Skeletal muscle satellite cell (primary cell): ENCODE measurements at regions not wholly inside any gene's neighbourhood (a gene's known extent, or its start where the extent isn't known, plus 50 kb on each side); places are given as distances from the start of the nearest gene placed in this dataset.
A peak's percentile ranks its signal among the peaks of the same experiment; 100 is the strongest.

ENCODE experiments used
- H3K27me3 ChIP-seq: 2 replicates; pipeline ENCODE4 v1.7.0; 2013; ENCODE audit warnings: low read length; ENCODE audit not compliant: control insufficient read depth, insufficient read depth
- H3K36me3 ChIP-seq: 2 replicates; pipeline ENCODE4 v1.7.0; 2013; ENCODE audit warnings: mild to moderate bottlenecking, control low read depth, low read length; ENCODE audit not compliant: insufficient read depth
- H3K4me1 ChIP-seq: 2 replicates; pipeline ENCODE4 v1.7.0; 2013; ENCODE audit warnings: low read length; ENCODE audit not compliant: control insufficient read depth, insufficient read depth
- H3K4me2 ChIP-seq: 2 replicates; pipeline ENCODE4 v1.7.0; 2013; ENCODE audit warnings: mild to moderate bottlenecking, low read length
- H3K4me3 ChIP-seq: 2 replicates; pipeline ENCODE4 v1.7.0; 2013; ENCODE audit warnings: low read length
- H3K9ac ChIP-seq: 2 replicates; pipeline ENCODE4 v1.7.0; 2013; ENCODE audit warnings: mild to moderate bottlenecking, low read depth, low read length, moderate library complexity
- H3K9me3 ChIP-seq: replicated peaks from 2 replicates; pipeline ENCODE4 v1.7.0; 2013; ENCODE audit warnings: mild to moderate bottlenecking, control low read depth, low read length

DNA sequence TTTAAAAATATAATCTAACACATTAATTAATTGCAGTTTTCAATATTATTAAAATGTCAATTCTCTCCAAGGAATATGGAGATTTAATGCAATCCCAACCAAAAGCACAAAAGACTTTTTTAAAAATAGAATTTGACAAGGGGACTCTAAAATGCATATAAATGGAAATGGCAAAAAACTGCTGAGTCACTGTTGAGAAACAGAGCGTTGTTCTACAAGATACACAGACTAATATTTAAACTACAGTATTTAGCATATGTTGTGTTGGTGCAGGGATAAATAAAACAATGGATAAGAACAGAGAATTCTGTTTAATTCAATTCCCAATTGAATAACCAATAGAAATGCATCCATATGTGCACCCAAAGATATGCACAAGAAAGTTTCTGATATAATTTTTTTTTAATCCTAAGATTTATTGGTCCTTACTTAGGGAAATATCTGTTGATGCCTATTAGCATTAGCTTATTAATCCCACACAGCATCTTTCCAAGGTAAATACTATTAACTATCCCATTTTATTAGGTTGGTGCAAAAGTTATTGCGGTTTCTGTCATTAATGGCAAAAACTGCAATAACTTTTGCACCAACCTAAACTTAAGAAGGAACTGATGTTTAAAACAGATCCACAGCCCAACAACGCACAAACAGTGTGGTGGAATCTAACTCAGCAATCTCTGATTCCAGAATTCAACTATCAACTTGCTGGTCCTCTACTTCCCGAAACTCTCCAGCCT lies 86.8 kb upstream of the VEGFC start:
- Histone ChIP-seq H3K36me3 (no peaks in the 10 kb centered on the region), H3K27me3 (no peaks in the 10 kb centered on the region), H3K9me3 (no peaks in the 10 kb centered on the region), H3K4me2 (no peak overlapping the region), H3K9ac (no peak overlapping the region), H3K4me3 (no peak overlapping the region), H3K4me1 (peaks cover 29% of the 10 kb centered on the region)

DNA sequence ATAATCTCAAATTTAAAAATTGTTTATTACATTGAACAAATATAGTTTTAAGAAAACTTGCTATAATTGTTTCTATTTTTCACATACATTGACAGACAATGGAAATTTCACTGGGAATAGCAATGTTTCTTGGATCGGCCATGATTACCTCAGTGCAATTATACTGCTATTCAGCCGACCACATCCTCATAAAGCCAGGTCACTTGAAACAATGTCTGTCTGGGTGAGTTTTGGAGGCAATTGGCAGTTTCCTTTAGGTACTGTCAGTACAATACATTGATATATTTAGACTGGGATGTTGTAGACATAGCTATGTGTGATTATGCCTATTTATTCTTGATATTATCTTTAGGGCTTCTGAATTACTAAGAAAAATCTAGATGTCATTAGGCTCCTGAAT lies 89.5 kb upstream of the VEGFC start:
- Histone ChIP-seq H3K9me3 (no peaks in the 10 kb centered on the region), H3K4me3 (no peak overlapping the region), H3K27me3 (no peaks in the 10 kb centered on the region), H3K36me3 (no peaks in the 10 kb centered on the region), H3K9ac (peak overlapping the region; percentile 78), H3K4me1 (peaks cover 42% of the 10 kb centered on the region), H3K4me2 (peak overlapping the region; percentile 4)

DNA sequence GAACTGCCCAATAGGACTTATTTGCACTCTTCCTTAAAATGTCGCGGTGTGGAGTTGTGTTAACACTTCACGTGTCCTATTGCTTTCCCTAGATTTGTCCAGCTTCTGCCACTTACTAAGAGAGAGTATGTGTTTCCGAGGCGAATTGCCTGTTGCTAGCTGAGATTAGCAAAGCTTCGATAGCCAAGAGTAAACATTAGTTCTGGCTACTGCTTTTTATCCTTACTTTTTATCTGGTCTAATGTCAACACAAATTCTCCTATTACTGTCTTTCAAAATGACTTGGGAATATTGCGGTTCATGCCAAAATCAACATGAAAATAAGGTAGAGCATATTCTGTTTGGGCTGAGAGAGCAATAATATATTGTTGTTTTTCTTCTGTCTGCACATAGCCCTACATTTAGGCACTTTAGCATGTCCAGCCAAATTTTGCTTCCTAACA lies 90.4 kb upstream of the VEGFC start:
- H3K4me2 ChIP-seq: peak overlapping the region; percentile 75
- H3K4me3 ChIP-seq: peak overlapping the region; percentile 39
- no peaks in the 10 kb centered on the region for H3K27me3 ChIP-seq
- no peaks in the 10 kb centered on the region for H3K9me3 ChIP-seq
- peaks cover 42% of the 10 kb centered on the region for H3K4me1 ChIP-seq
- H3K9ac ChIP-seq: peak overlapping the region; percentile 78
- H3K36me3 ChIP-seq: no peaks in the 10 kb centered on the region

DNA sequence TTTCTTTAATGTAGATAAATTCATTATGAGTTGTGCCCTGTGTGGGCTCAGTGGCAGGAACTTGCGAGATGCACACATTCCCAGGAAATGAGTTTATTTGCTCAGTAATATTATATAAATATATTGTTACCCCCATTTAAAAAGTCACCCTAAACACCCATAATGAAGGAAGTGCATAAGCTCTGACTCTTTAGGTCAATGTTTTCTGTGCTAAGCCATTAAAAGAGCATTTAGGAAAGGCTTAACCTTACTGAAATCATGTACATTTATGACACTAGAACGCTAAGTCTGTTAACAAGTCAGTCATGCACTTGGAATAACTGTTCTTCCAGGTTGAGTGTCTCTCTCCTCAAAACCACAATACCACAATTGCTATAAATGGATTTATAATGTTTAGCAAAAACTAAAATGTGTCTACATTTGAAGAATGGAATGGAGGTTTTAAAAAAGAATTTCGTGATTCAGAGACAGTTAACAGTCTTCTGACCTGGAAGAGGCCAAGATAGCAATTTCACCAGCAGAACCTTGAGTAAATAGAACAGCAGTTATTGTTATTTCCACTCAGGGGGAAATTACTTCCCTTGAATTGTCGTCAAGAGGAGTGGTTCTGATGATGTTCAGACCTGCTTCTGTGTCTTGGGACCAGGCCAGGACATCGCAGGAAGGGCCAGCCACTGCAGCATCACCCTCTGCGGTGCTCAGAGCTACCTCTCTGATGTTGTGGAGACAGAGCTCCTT lies 91.1 kb upstream of the VEGFC start:
- Histone ChIP-seq H3K36me3 (no peaks in the 10 kb centered on the region), H3K4me2 (peak overlapping the region; percentile 75), H3K4me3 (peak overlapping the region; percentile 39)

DNA sequence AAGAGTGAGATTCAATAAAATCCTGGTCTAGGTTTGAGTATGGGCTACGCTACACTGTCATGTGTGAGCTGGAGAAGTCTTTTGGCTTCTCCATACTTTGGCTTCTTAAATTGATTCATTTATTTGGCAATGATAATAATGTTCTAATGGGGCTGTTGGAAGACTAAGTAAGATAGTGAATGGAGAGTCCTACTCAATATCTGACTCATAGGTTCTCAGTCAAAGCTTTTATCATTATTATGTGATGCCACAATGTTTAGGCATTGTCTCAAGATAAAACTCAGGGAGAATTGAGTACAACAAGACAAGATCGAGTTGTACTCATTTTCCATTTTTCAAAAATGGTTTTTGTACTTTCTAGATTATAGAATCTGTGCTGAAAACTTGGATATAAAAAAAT lies 92.5 kb upstream of the VEGFC start:
- Histone ChIP-seq H3K4me3 (no peak overlapping the region), H3K9ac (peak overlapping the region; percentile 68), H3K4me1 (peaks cover 38% of the 10 kb centered on the region), H3K36me3 (no peaks in the 10 kb centered on the region), H3K9me3 (no peaks in the 10 kb centered on the region), H3K27me3 (no peaks in the 10 kb centered on the region), H3K4me2 (no peak overlapping the region)

More for the DNA sequence above, 91.1 kb upstream of the VEGFC start:
- Histone ChIP-seq H3K27me3 (no peaks in the 10 kb centered on the region), H3K9ac (peak overlapping the region; percentile 78), H3K9me3 (no peaks in the 10 kb centered on the region), H3K4me1 (peaks cover 42% of the 10 kb centered on the region)

DNA sequence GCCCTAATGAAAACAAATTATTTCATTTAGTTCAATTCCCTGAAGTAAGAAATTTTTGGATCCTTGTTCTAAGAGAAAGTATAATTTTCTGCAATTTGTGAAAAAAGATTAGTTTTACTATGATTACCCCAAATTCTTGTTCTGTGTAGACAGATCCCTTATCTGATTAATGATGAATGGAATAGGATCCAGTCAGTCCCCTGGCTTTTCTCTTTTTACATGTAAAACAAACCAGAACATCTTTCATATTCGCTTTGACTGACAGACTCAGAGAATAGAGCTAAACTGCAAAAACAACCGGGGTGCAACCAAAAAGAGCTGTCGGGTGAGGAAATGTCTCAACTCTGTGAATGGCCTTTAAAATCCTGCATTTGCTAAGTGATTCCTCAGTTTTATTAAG lies 93.4 kb upstream of the VEGFC start:
- no peak overlapping the region for H3K9ac ChIP-seq
- H3K4me2 ChIP-seq: no peak overlapping the region
- H3K9me3 ChIP-seq: no peaks in the 10 kb centered on the region
- no peaks in the 10 kb centered on the region for H3K36me3 ChIP-seq
- H3K4me3 ChIP-seq: no peak overlapping the region
- H3K4me1 ChIP-seq: peaks cover 38% of the 10 kb centered on the region
- H3K27me3 ChIP-seq: no peaks in the 10 kb centered on the region

DNA sequence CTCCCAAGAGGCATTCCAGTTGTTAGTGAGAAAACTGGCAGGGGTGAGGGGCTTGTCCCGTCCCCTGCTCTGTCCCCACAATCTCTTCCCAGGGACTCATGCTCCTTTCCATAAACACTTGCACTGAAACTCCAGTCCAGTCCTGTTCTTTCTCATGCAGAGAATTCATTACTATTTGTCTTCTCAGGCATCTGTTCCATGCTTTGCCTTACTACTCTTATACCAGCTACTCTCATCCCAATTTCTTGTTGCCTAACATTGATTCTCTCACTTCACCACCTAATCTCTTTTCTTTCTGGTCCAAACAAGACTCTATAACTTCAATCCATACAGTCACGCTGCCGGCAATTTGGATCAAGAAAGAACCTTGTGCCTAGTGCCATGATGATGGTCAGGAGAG lies 97.1 kb upstream of the VEGFC start:
- Histone ChIP-seq H3K27me3 (no peaks in the 10 kb centered on the region), H3K4me3 (no peak overlapping the region), H3K4me1 (peaks cover 11% of the 10 kb centered on the region), H3K36me3 (no peaks in the 10 kb centered on the region), H3K9me3 (no peaks in the 10 kb centered on the region), H3K9ac (no peak overlapping the region), H3K4me2 (no peak overlapping the region)

DNA sequence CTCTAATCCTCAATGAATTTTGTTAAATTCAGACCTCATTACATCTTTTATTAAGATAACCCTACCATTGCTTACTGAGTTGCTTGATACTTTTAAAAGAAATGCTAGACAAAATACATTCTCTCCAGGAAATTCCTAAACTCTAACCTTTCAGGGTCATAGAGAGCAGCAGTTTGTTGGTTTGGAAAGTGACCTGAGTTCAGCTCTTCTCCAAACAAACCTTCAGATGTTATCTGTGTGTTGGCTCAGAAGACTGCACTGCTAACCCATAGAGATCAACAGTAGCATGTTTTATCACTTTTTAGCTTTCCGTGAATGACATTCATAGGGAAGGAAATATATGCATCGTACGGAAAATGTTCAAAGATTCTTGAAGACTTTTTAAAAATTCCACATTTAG lies 101.8 kb upstream of the VEGFC start:
- peaks cover 3% of the 10 kb centered on the region for H3K4me1 ChIP-seq
- no peaks in the 10 kb centered on the region for H3K36me3 ChIP-seq
- no peak overlapping the region for H3K9ac ChIP-seq
- no peaks in the 10 kb centered on the region for H3K9me3 ChIP-seq
- H3K4me2 ChIP-seq: no peak overlapping the region
- no peaks in the 10 kb centered on the region for H3K27me3 ChIP-seq
- no peak overlapping the region for H3K4me3 ChIP-seq

DNA sequence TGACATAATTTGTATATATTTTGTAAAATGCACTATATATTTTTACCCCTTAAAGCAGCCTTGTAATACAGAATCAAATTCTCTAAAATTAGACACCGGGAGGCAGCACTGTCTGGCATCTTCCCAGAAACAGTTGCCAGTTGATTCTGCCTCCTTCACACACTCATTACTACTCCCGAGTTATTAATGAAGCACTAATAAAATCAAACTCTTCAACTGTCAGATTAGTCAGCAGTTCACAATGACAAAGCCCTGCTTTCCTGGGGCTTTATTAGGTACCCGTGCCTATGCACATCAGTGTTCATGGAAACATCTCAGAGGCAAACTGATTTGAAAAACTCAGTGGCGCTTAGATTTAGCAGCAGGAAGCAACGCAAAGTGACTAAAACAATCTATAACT lies 103.5 kb upstream of the VEGFC start:
- H3K4me1 ChIP-seq: peaks cover 8% of the 10 kb centered on the region
- H3K9me3 ChIP-seq: no peaks in the 10 kb centered on the region
- no peak overlapping the region for H3K9ac ChIP-seq
- no peak overlapping the region for H3K4me3 ChIP-seq
- H3K27me3 ChIP-seq: no peaks in the 10 kb centered on the region
- H3K36me3 ChIP-seq: no peaks in the 10 kb centered on the region
- H3K4me2 ChIP-seq: no peak overlapping the region

DNA sequence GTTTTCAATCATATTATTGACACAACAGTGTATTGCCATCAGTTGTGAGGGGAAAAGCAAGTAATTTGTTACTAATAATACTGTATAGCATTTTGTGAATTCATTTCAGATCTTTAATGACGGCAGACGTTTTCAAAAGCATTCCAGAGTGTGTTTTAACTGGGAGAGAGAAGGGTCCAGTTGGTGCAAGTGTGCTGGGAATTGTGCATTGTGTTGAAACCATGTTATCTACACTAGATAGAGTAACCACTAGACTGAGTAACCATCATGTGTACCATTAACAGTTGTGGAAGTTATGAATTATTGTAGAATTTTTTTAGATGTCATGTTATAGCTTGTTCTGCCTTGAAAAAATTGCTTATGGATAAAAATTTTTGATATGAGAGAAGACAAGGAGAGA lies 104.5 kb upstream of the VEGFC start:
- no peaks in the 10 kb centered on the region for H3K27me3 ChIP-seq
- H3K4me1 ChIP-seq: peaks cover 19% of the 10 kb centered on the region
- no peaks in the 10 kb centered on the region for H3K36me3 ChIP-seq
- H3K9ac ChIP-seq: no peak overlapping the region
- no peak overlapping the region for H3K4me3 ChIP-seq
- H3K4me2 ChIP-seq: no peak overlapping the region
- no peaks in the 10 kb centered on the region for H3K9me3 ChIP-seq

DNA sequence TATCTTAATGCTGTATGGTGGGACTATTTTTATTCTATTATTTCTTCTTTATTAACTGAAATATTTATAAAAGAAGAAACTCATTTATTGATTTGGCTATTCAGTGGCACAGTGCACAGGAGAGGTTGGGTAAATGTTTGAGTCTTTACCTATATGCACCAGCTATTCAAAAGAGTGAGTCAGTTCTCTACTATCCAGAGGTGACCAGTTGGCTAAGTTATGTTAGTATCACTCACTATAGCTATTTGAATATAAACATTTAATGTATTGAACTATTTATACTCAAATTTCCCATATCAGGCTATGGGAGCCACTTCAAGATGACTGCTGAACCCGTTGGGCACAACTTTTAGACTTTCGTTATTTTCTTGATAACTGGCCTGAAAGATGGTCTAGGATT lies 106.1 kb upstream of the VEGFC start:
- Histone ChIP-seq H3K4me2 (no peak overlapping the region), H3K9ac (no peak overlapping the region), H3K27me3 (no peaks in the 10 kb centered on the region), H3K9me3 (no peaks in the 10 kb centered on the region), H3K4me3 (no peak overlapping the region), H3K36me3 (no peaks in the 10 kb centered on the region), H3K4me1 (peaks cover 30% of the 10 kb centered on the region)
